ENCODE measurements at regions not wholly inside any gene's neighbourhood (a gene's known extent, or its start where the extent isn't known, plus 50 kb on each side); places are given as distances from the start of the nearest gene placed in this dataset.

GRCh38 chr4:187069398-187069797 lies 345.7 kb upstream of the FAT1 start:
- no peak for TF ChIP-seq FOXA1 (IDR thresholded peaks at IDR 0.05)
- TF ChIP-seq ELF4 (IDR thresholded peaks at IDR 0.05) = no peak
- TF ChIP-seq FOXK2 (IDR thresholded peaks at IDR 0.05) = no peak
- no peak for TF ChIP-seq ZNF384 (IDR thresholded peaks at IDR 0.05)
- TF ChIP-seq TARDBP (IDR thresholded peaks at IDR 0.05) = no peak
- TF ChIP-seq BHLHE40 (IDR thresholded peaks at IDR 0.05; ENCODE audit: borderline replicate concordance) = no peak
- no peak for TF ChIP-seq SUZ12 (IDR thresholded peaks at IDR 0.05)
- TF ChIP-seq CTBP1 (IDR thresholded peaks at IDR 0.05; ENCODE audit: borderline replicate concordance) = no peak
- TF ChIP-seq ARNT (IDR thresholded peaks at IDR 0.05) = no peak
- TF ChIP-seq SP1 (IDR thresholded peaks at IDR 0.05) = no peak
- no peak for TF ChIP-seq FOXM1 (IDR thresholded peaks at IDR 0.05; ENCODE audit: borderline replicate concordance)
- no peak for TF ChIP-seq NFRKB (IDR thresholded peaks at IDR 0.05)
- TF ChIP-seq LEF1 (IDR thresholded peaks at IDR 0.05; ENCODE audit: borderline replicate concordance) = no peak
